ENCODE measurements at regions not wholly inside any gene's neighbourhood (a gene's known extent, or its start where the extent isn't known, plus 50 kb on each side); places are given as distances from the start of the nearest gene placed in this dataset.

- TF ChIP-seq, protein P1, sequence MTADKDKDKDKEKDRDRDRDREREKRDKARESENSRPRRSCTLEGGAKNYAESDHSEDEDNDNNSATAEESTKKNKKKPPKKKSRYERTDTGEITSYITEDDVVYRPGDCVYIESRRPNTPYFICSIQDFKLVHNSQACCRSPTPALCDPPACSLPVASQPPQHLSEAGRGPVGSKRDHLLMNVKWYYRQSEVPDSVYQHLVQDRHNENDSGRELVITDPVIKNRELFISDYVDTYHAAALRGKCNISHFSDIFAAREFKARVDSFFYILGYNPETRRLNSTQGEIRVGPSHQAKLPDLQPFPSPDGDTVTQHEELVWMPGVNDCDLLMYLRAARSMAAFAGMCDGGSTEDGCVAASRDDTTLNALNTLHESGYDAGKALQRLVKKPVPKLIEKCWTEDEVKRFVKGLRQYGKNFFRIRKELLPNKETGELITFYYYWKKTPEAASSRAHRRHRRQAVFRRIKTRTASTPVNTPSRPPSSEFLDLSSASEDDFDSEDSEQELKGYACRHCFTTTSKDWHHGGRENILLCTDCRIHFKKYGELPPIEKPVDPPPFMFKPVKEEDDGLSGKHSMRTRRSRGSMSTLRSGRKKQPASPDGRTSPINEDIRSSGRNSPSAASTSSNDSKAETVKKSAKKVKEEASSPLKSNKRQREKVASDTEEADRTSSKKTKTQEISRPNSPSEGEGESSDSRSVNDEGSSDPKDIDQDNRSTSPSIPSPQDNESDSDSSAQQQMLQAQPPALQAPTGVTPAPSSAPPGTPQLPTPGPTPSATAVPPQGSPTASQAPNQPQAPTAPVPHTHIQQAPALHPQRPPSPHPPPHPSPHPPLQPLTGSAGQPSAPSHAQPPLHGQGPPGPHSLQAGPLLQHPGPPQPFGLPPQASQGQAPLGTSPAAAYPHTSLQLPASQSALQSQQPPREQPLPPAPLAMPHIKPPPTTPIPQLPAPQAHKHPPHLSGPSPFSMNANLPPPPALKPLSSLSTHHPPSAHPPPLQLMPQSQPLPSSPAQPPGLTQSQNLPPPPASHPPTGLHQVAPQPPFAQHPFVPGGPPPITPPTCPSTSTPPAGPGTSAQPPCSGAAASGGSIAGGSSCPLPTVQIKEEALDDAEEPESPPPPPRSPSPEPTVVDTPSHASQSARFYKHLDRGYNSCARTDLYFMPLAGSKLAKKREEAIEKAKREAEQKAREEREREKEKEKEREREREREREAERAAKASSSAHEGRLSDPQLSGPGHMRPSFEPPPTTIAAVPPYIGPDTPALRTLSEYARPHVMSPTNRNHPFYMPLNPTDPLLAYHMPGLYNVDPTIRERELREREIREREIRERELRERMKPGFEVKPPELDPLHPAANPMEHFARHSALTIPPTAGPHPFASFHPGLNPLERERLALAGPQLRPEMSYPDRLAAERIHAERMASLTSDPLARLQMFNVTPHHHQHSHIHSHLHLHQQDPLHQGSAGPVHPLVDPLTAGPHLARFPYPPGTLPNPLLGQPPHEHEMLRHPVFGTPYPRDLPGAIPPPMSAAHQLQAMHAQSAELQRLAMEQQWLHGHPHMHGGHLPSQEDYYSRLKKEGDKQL (CRISPR knock-in tag; IDR thresholded peaks at IDR 0.05; ENCODE audit: low read depth): no peak
Measured at GRCh38 chr5:167642779-167643517, 648.5 kb upstream of the WWC1 start (continued).

- Histone ChIP-seq H3K36me3 (replicated peaks in 1 of 2; ENCODE audit: control insufficient read depth in 1 of 2, insufficient read depth in 2 of 2, low read length in 2 of 2) (no peaks in the 10 kb centered on the region), H3K4me3 (replicated peaks in 1 of 3; ENCODE audit: insufficient read depth in 1 of 3, low read depth in 2 of 3, low read length in 3 of 3) (no peak overlapping the region), H3K79me2 (ENCODE audit: insufficient read depth, low read length) (no peaks in the 10 kb centered on the region), H3K27me3 (ENCODE audit: control insufficient read depth in 1 of 2, insufficient read depth in 2 of 2, low read length in 2 of 2) (no peaks in the 10 kb centered on the region), H3K27ac (ENCODE audit: extremely low read length, insufficient read depth, low read length) (no peak overlapping the region), H2AFZ (ENCODE audit: low read length) (no peak overlapping the region), H3K9me3 (ENCODE audit: low read length) (no peaks in the 10 kb centered on the region), H3K9ac (ENCODE audit: insufficient read depth, low read depth, low read length) (no peak overlapping the region), H4K20me1 (ENCODE audit: insufficient read depth, low read length) (no peaks in the 10 kb centered on the region), H3K4me2 (ENCODE audit: low read depth, low read length) (no peak overlapping the region), H3K4me1 (ENCODE audit: insufficient read depth, low read length) (no peaks in the 10 kb centered on the region)
- ATAC-seq (no peak), FAIRE-seq (no peak), DNase-seq (ENCODE audit: low spot score) (no peak)
- ChIA-PET POLR2A (no interaction called here), CTCF (ENCODE audit: low intra/inter-chr PET ratio, low total read pairs) (no interaction called here)
- TF ChIP-seq ZSCAN25 (CRISPR knock-in tag; IDR thresholded peaks at IDR 0.05) (no peak), KLF11 (CRISPR knock-in tag; IDR thresholded peaks at IDR 0.05) (no peak), NFYC (CRISPR knock-in tag; IDR thresholded peaks at IDR 0.05) (no peak), NFE2L2 (IDR thresholded peaks at IDR 0.05; ENCODE audit: low read length) (no peak)
- intact Hi-C loops (cut with micrococcal nuclease; ENCODE audit: unreplicated experiment): no loop called here
- in situ Hi-C loops (cut with HindIII; ENCODE audit: extremely low pct_ligation_motif_present, low pct_unique_long_range_greater_than_20kb): no loop called here
- no TSS peak for BruUV-seq (replicated peaks)
- 2% methylated on average over 3 of the region's 3 CpGs for WGBS (ENCODE audit: low lambda C conversion rate)
Measured at GRCh38 chr5:167643631-167644280, 647.7 kb upstream of the WWC1 start.
